H1 (cell line): ENCODE measurements at regions not wholly inside any gene's neighbourhood (a gene's known extent, or its start where the extent isn't known, plus 50 kb on each side); places are given as distances from the start of the nearest gene placed in this dataset.

Experiments used
- CBX5 ChIP-seq: fragments of 300-800, 300-1000 bp; sonication (generic); IDR thresholded peaks from 2 replicates; pipeline ENCODE4 v1.7.1; 2016; ENCODE audit warnings: antibody characterized with exemption, low read length, low read depth
- HDAC6 ChIP-seq: IDR thresholded peaks from one replicate; pipeline ENCODE4 v1.7.1; 2012; ENCODE audit warnings: low read depth, mild to moderate bottlenecking, inconsistent platforms, low read length, moderate library complexity
- SP2 ChIP-seq: IDR thresholded peaks from 2 replicates; pipeline ENCODE4 v1.6.1; 2012; ENCODE audit warnings: mild to moderate bottlenecking, low read length, inconsistent platforms
- YY1 ChIP-seq: IDR thresholded peaks from 2 replicates; pipeline ENCODE4 v1.6.1; 2011; ENCODE audit warnings: low read depth, mild to moderate bottlenecking, low read length

DNA sequence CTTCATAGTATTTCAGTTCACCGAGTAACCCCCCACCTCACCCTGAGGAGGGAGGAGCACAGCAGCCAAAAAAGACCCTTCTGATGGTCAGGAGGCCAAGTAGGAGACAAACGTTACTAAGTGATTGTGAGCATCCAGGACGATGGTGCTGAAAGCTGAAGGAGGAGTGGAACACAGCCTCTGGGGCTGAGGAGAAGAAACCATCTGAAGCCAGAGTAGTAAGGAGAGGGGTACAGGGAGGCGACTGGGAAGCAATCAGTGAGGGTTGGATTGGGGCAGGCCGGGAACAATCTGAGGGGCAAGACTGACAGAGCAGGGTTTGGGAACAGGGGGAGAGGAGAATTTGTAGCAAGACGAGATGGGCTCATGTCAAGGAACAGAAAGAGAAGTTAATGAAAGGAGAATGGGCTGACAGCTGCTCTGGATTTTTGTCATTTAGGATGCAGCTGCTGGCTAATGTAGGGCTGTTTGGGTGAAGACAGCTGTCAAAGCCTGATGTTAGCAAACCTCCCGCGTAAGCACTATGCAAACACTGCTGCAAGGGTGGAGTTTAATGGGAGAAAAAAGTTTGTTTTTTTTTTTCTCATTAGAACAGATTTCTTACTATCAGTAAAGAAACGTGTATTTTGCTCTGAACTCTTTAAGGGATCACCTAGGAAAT, 622.2 kb downstream of the EDEM1 start (continued):
- TF ChIP-seq CBX5 (no peak), SP2 (no peak), YY1 (no peak), HDAC6 (no peak)
